ENCODE measurements at regions not wholly inside any gene's neighbourhood (a gene's known extent, or its start where the extent isn't known, plus 50 kb on each side); places are given as distances from the start of the nearest gene placed in this dataset.

- ChIA-PET CTCF (ENCODE audit: unreplicated experiment) (interaction anchor here (0.6 kb wide), 1 partner anchor 133 kb away, joined by 5 read pairs; no protein-coding TSS in a partner anchor), POLR2A (no interaction called here)
- no peaks in the 10 kb centered on the region for H3K36me3 ChIP-seq (ENCODE audit: insufficient read depth, low read length)
- H4K20me1 ChIP-seq (ENCODE audit: insufficient read depth, low read length) = no peaks in the 10 kb centered on the region
- intact Hi-C loops (cut with micrococcal nuclease; ENCODE audit: unreplicated experiment) = no loop called here
- peaks cover 4% of the 10 kb centered on the region for H3K4me1 ChIP-seq (ENCODE audit: insufficient read depth, low read length, poor library complexity, severe bottlenecking)
- H3K4me2 ChIP-seq (ENCODE audit: low read length) = no peak overlapping the region
- H3K79me2 ChIP-seq (ENCODE audit: insufficient read depth, low read depth, low read length) = no peaks in the 10 kb centered on the region
- H3K9me3 ChIP-seq (ENCODE audit: low read length) = no peaks in the 10 kb centered on the region
- no peak overlapping the region for H3K27ac ChIP-seq (ENCODE audit: low read depth, low read length, poor library complexity, severe bottlenecking)
- no peaks in the 10 kb centered on the region for H3K9me2 ChIP-seq (ENCODE audit: insufficient read depth, low read length)
- no peak for DNase-seq (ENCODE audit: low spot score)
- no TSS peak for BruUV-seq (replicated peaks)
- H2AFZ ChIP-seq (ENCODE audit: low read length) = no peak overlapping the region
- H3K4me3 ChIP-seq (ENCODE audit: low read depth, low read length, poor library complexity, severe bottlenecking) = no peak overlapping the region
- no peak for TF ChIP-seq CTCF (conservative IDR thresholded peaks at IDR 0.05; ENCODE audit: low read length)
- TF ChIP-seq EZH2phosphoT487 (IDR thresholded peaks at IDR 0.05; ENCODE audit: borderline replicate concordance, low read depth, low read length) = no peak
These were observed 94.9 kb downstream of the PCDH1 start for GRCh38 chr5:141783005-141783946.

- TF ChIP-seq EZH2phosphoT487 (IDR thresholded peaks at IDR 0.05; ENCODE audit: borderline replicate concordance, low read depth, low read length) (no peak), CTCF (conservative IDR thresholded peaks at IDR 0.05; ENCODE audit: low read length) (no peak)
- POLR2A ChIA-PET = no interaction called here
- CTCF ChIA-PET (ENCODE audit: unreplicated experiment) = interaction anchor here (0.6 kb wide), 1 partner anchor 84 kb away, joined by 3 read pairs; no protein-coding TSS in a partner anchor
- intact Hi-C loops (cut with micrococcal nuclease; ENCODE audit: unreplicated experiment) = no loop called here
- Histone ChIP-seq H3K4me1 (ENCODE audit: insufficient read depth, low read length, poor library complexity, severe bottlenecking) (peaks cover 4% of the 10 kb centered on the region), H3K27ac (ENCODE audit: low read depth, low read length, poor library complexity, severe bottlenecking) (no peak overlapping the region), H3K4me2 (ENCODE audit: low read length) (no peak overlapping the region), H3K79me2 (ENCODE audit: insufficient read depth, low read depth, low read length) (no peaks in the 10 kb centered on the region), H3K9me2 (ENCODE audit: insufficient read depth, low read length) (no peaks in the 10 kb centered on the region), H4K20me1 (ENCODE audit: insufficient read depth, low read length) (no peaks in the 10 kb centered on the region), H2AFZ (ENCODE audit: low read length) (no peak overlapping the region), H3K4me3 (ENCODE audit: low read depth, low read length, poor library complexity, severe bottlenecking) (no peak overlapping the region), H3K36me3 (ENCODE audit: insufficient read depth, low read length) (no peaks in the 10 kb centered on the region), H3K9me3 (ENCODE audit: low read length) (no peaks in the 10 kb centered on the region)
- no TSS peak for BruUV-seq (replicated peaks)
- no peak for DNase-seq (ENCODE audit: low spot score)
These were observed 96.3 kb downstream of the PCDH1 start for GRCh38 chr5:141781910-141782309.
